GM23338 (cell line): ENCODE measurements at regions not wholly inside any gene's neighbourhood (a gene's known extent, or its start where the extent isn't known, plus 50 kb on each side); places are given as distances from the start of the nearest gene placed in this dataset.

Experiments used
- ATAC-seq: fragments of 200-7000 bp; cut with Tn5 transposase; 3 replicates; pipeline ENCODE4 v1.9.1; 2020
- DNase-seq: peaks from one replicate; pipeline ENCODE4 v3.0.0-alpha.2; 2015; ENCODE audit warnings: low spot score
- H2AFZ ChIP-seq: fragments of 200-600 bp; sonication (generic); 2 replicates; pipeline ENCODE4 v1.8.0; 2016; ENCODE audit warnings: antibody characterized with exemption, mild to moderate bottlenecking, moderate library complexity
- H3F3A ChIP-seq: fragments of 200-600 bp; sonication (generic); replicated peaks from 2 replicates; pipeline ENCODE4 v1.8.0; 2017; ENCODE audit warnings: antibody characterized with exemption, mixed run types, low read depth
- H3K27ac ChIP-seq: fragments of 200-600 bp; sonication (generic); 2 replicates; pipeline ENCODE4 v1.6.1; 2016; ENCODE audit warnings: low read depth
- H3K27me3 ChIP-seq: fragments of 200-600 bp; sonication (generic); 2 replicates; pipeline ENCODE4 v1.8.0; 2016; ENCODE audit warnings: mild to moderate bottlenecking, mixed run types, moderate library complexity; ENCODE audit not compliant: insufficient read depth
- H3K36me3 ChIP-seq: fragments of 200-600 bp; sonication (generic); 2 replicates; pipeline ENCODE4 v1.8.0; 2016; ENCODE audit warnings: mild to moderate bottlenecking; ENCODE audit not compliant: insufficient read depth
- H3K4me1 ChIP-seq: fragments of 200-600 bp; sonication (generic); 2 replicates; pipeline ENCODE4 v1.8.0; 2016; ENCODE audit warnings: mild to moderate bottlenecking, moderate library complexity; ENCODE audit not compliant: insufficient read depth
- H3K4me2 ChIP-seq: fragments of 200-600 bp; sonication (generic); 2 replicates; pipeline ENCODE4 v1.7.1; 2017; ENCODE audit warnings: mixed run types
- H3K4me3 ChIP-seq: fragments of 200-600 bp; sonication (generic); 2 replicates; pipeline ENCODE4 v1.6.1; 2016; ENCODE audit warnings: mixed run types
- H3K79me2 ChIP-seq: fragments of 200-600 bp; sonication (generic); replicated peaks from 2 replicates; pipeline ENCODE4 v1.8.0; 2017; ENCODE audit warnings: mild to moderate bottlenecking; ENCODE audit not compliant: insufficient read depth
- H3K9me2 ChIP-seq: fragments of 200-600 bp; sonication (generic); 2 replicates; pipeline ENCODE4 v1.8.0; 2017; ENCODE audit not compliant: insufficient read depth
- H4K20me1 ChIP-seq: fragments of 200-600 bp; sonication (generic); replicated peaks from 2 replicates; pipeline ENCODE4 v1.8.0; 2017; ENCODE audit warnings: mild to moderate bottlenecking; ENCODE audit not compliant: insufficient read depth
- H3K27ac Mint-ChIP-seq: 2 replicates; pipeline ENCODE4 v1.8.0; 2020; ENCODE audit warnings: inconsistent platforms, mild to moderate bottlenecking, moderate library complexity, mixed read lengths
- H3K27me3 Mint-ChIP-seq: 3 replicates; pipeline ENCODE4 v1.8.0; 2022; ENCODE audit warnings: low read depth, mild to moderate bottlenecking, moderate library complexity, mixed read lengths, inconsistent platforms; ENCODE audit not compliant: insufficient read depth, poor library complexity
- H3K36me3 Mint-ChIP-seq: 3 replicates; pipeline ENCODE4 v1.8.0; 2021; ENCODE audit warnings: low read depth, mild to moderate bottlenecking, inconsistent platforms, moderate library complexity, mixed read lengths
- H3K4me1 Mint-ChIP-seq: 3 replicates; pipeline ENCODE4 v1.8.0; 2020; ENCODE audit warnings: mild to moderate bottlenecking, inconsistent platforms, mixed read lengths
- H3K4me3 Mint-ChIP-seq: 3 replicates; pipeline ENCODE4 v1.8.0; 2021; ENCODE audit warnings: moderate library complexity, mild to moderate bottlenecking, inconsistent platforms, mixed read lengths
- H3K9me3 Mint-ChIP-seq: 3 replicates; pipeline ENCODE4 v1.8.0; 2020; ENCODE audit warnings: moderate library complexity, mild to moderate bottlenecking, inconsistent platforms, mixed read lengths
- CREB1 ChIP-seq: fragments of 250-450 bp; sonication (Bioruptor Pico); IDR thresholded peaks from 2 replicates; pipeline ENCODE4 v1.5.0; 2020; ENCODE audit warnings: low read depth, mild to moderate bottlenecking, moderate library complexity
- ETS1 ChIP-seq: IDR thresholded peaks from 2 replicates; pipeline ENCODE4 v1.6.1; 2016; ENCODE audit warnings: antibody characterized with exemption
- EZH2 ChIP-seq: fragments of 200-600 bp; sonication (generic); IDR thresholded peaks from one replicate; pipeline ENCODE4 v1.8.0; 2017; ENCODE audit warnings: antibody characterized with exemption, mild to moderate bottlenecking, low read depth; ENCODE audit not compliant: unreplicated experiment
- EZH2phosphoT487 ChIP-seq: fragments of 200-600 bp; sonication (generic); IDR thresholded peaks from one replicate; pipeline ENCODE4 v1.8.1; 2018; ENCODE audit warnings: antibody characterized with exemption; ENCODE audit not compliant: unreplicated experiment
- JUNB ChIP-seq: IDR thresholded peaks from one replicate; pipeline ENCODE4 v1.6.1; 2016; ENCODE audit warnings: antibody characterized with exemption; ENCODE audit not compliant: unreplicated experiment
- NANOG ChIP-seq: IDR thresholded peaks from 2 replicates; pipeline ENCODE4 v1.6.1; 2016; ENCODE audit warnings: antibody characterized with exemption, borderline replicate concordance
- POLR2AphosphoS5 ChIP-seq: IDR thresholded peaks from 2 replicates; pipeline ENCODE4 v1.6.1; 2016; ENCODE audit warnings: antibody characterized with exemption, low read depth
- REST ChIP-seq: IDR thresholded peaks from one replicate; pipeline ENCODE4 v1.6.1; 2018; ENCODE audit warnings: antibody characterized with exemption; ENCODE audit not compliant: unreplicated experiment
- STAT1 ChIP-seq: IDR thresholded peaks from one replicate; pipeline ENCODE4 v1.6.1; 2016; ENCODE audit warnings: antibody characterized with exemption; ENCODE audit not compliant: unreplicated experiment
- ZNF114 ChIP-seq: fragments of 250-450 bp; sonication (Bioruptor Pico); IDR thresholded peaks from 2 replicates; pipeline ENCODE4 v1.5.0; 2020; ENCODE audit warnings: mild to moderate bottlenecking, moderate library complexity
- ZNF331 ChIP-seq: fragments of 250-450 bp; sonication (Bioruptor Pico); IDR thresholded peaks from 2 replicates; pipeline ENCODE4 v1.5.0; 2020; ENCODE audit warnings: low read depth, mild to moderate bottlenecking, moderate library complexity
- TF ChIP-seq, protein P1 (sequence below): fragments of 250-450 bp; sonication (Bioruptor Pico); IDR thresholded peaks from 2 replicates; pipeline ENCODE4 v1.5.0; 2020; ENCODE audit warnings: mild to moderate bottlenecking, moderate library complexity
- TF ChIP-seq, protein P2 (sequence below), 2 experiments: fragments of 200-600 bp in 1 of 2; sonication (generic) in 1 of 2; conservative IDR thresholded peaks; 2 replicates each; pipeline versions ENCODE4 v1.5.1 to v1.6.1; 2016 to 2017; ENCODE audit warnings: antibody characterized with exemption in 2 of 2, low read depth in 2 of 2, mild to moderate bottlenecking in 2 of 2, moderate library complexity in 1 of 2

DNA sequence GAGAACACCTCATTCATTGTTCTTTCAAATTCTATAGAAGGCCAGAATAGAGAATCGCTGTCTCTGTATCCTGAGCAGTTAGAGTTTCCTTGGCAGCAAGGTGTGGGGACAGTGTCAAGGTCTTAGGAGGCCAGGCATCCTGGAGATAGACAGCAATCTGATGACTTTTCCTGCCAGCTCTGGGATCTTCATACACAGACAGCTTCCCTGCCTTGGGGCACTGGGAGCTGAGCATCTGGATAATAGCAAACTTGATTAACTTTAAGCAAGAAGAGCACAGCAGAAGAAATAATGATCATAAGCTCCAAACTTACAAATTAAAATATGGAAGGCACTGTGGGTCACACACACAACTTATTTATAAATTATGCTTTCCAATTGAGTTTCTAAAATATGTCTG, 86.1 kb upstream of the STK32A start:
- no peak for ATAC-seq
- H3K27ac ChIP-seq, result no peak overlapping the region

More for the DNA sequence above, 86.1 kb upstream of the STK32A start:
- Histone ChIP-seq H2AFZ (no peak overlapping the region; the same call in 1 of the 2 replicates), H3K4me2 (no peak overlapping the region), H3K9me2 (no peaks in the 10 kb centered on the region; the same call in 1 of the 2 replicates), H3K79me2 (no peaks in the 10 kb centered on the region), H3K4me1 (no peaks in the 10 kb centered on the region), H3F3A (no peaks in the 10 kb centered on the region), H3K27me3 (no peaks in the 10 kb centered on the region), H3K36me3 (no peaks in the 10 kb centered on the region), H3K4me3 (no peak overlapping the region), H4K20me1 (no peaks in the 10 kb centered on the region)
- Mint-ChIP-seq H3K4me1 (no peaks in the 10 kb centered on the region), H3K27me3 (no peaks in the 10 kb centered on the region), H3K36me3 (no peaks in the 10 kb centered on the region), H3K9me3 (no peaks in the 10 kb centered on the region), H3K4me3 (no peak overlapping the region), H3K27ac (no peak overlapping the region)
- no peak for DNase-seq
- TF ChIP-seq, protein P1, sequence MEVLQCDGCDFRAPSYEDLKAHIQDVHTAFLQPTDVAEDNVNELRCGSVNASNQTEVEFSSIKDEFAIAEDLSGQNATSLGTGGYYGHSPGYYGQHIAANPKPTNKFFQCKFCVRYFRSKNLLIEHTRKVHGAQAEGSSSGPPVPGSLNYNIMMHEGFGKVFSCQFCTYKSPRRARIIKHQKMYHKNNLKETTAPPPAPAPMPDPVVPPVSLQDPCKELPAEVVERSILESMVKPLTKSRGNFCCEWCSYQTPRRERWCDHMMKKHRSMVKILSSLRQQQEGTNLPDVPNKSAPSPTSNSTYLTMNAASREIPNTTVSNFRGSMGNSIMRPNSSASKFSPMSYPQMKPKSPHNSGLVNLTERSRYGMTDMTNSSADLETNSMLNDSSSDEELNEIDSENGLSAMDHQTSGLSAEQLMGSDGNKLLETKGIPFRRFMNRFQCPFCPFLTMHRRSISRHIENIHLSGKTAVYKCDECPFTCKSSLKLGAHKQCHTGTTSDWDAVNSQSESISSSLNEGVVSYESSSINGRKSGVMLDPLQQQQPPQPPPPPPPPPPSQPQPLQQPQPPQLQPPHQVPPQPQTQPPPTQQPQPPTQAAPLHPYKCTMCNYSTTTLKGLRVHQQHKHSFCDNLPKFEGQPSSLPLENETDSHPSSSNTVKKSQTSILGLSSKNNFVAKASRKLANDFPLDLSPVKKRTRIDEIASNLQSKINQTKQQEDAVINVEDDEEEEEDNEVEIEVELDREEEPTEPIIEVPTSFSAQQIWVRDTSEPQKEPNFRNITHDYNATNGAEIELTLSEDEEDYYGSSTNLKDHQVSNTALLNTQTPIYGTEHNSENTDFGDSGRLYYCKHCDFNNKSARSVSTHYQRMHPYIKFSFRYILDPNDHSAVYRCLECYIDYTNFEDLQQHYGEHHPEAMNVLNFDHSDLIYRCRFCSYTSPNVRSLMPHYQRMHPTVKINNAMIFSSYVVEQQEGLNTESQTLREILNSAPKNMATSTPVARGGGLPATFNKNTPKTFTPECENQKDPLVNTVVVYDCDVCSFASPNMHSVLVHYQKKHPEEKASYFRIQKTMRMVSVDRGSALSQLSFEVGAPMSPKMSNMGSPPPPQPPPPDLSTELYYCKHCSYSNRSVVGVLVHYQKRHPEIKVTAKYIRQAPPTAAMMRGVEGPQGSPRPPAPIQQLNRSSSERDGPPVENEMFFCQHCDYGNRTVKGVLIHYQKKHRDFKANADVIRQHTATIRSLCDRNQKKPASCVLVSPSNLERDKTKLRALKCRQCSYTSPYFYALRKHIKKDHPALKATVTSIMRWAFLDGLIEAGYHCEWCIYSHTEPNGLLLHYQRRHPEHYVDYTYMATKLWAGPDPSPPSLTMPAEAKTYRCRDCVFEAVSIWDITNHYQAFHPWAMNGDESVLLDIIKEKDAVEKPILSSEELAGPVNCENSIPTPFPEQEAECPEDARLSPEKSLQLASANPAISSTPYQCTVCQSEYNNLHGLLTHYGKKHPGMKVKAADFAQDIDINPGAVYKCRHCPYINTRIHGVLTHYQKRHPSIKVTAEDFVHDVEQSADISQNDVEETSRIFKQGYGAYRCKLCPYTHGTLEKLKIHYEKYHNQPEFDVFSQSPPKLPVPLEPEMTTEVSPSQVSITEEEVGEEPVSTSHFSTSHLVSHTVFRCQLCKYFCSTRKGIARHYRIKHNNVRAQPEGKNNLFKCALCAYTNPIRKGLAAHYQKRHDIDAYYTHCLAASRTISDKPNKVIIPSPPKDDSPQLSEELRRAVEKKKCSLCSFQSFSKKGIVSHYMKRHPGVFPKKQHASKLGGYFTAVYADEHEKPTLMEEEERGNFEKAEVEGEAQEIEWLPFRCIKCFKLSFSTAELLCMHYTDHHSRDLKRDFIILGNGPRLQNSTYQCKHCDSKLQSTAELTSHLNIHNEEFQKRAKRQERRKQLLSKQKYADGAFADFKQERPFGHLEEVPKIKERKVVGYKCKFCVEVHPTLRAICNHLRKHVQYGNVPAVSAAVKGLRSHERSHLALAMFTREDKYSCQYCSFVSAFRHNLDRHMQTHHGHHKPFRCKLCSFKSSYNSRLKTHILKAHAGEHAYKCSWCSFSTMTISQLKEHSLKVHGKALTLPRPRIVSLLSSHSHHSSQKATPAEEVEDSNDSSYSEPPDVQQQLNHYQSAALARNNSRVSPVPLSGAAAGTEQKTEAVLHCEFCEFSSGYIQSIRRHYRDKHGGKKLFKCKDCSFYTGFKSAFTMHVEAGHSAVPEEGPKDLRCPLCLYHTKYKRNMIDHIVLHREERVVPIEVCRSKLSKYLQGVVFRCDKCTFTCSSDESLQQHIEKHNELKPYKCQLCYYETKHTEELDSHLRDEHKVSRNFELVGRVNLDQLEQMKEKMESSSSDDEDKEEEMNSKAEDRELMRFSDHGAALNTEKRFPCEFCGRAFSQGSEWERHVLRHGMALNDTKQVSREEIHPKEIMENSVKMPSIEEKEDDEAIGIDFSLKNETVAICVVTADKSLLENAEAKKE, result no peak
- no peak for TF ChIP-seq JUNB
- TF ChIP-seq CREB1 (CRISPR knock-in tag), result no peak
- TF ChIP-seq STAT1, result no peak
- no peak for TF ChIP-seq ZNF331
- no peak for TF ChIP-seq NANOG
- no peak for TF ChIP-seq REST
- no peak for TF ChIP-seq POLR2AphosphoS5
- TF ChIP-seq ZNF114 (CRISPR knock-in tag), result no peak
- TF ChIP-seq EZH2, result no peak
- TF ChIP-seq, protein P2, sequence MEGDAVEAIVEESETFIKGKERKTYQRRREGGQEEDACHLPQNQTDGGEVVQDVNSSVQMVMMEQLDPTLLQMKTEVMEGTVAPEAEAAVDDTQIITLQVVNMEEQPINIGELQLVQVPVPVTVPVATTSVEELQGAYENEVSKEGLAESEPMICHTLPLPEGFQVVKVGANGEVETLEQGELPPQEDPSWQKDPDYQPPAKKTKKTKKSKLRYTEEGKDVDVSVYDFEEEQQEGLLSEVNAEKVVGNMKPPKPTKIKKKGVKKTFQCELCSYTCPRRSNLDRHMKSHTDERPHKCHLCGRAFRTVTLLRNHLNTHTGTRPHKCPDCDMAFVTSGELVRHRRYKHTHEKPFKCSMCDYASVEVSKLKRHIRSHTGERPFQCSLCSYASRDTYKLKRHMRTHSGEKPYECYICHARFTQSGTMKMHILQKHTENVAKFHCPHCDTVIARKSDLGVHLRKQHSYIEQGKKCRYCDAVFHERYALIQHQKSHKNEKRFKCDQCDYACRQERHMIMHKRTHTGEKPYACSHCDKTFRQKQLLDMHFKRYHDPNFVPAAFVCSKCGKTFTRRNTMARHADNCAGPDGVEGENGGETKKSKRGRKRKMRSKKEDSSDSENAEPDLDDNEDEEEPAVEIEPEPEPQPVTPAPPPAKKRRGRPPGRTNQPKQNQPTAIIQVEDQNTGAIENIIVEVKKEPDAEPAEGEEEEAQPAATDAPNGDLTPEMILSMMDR (conservative IDR thresholded peaks at IDR 0.05; ENCODE audit: low read depth in 2 of 2), result no peak
- no peak for TF ChIP-seq ETS1
- no peak for TF ChIP-seq EZH2phosphoT487
